Naive thymus-derived CD4-positive, alpha-beta T cell (primary cell): ENCODE measurements at regions not wholly inside any gene's neighbourhood (a gene's known extent, or its start where the extent isn't known, plus 50 kb on each side); places are given as distances from the start of the nearest gene placed in this dataset.
A peak's percentile ranks its signal among the peaks of the same experiment; 100 is the strongest.

Source experiments
- ATAC-seq: fragments of 150-1000 bp; cut with Tn5 transposase; 2 replicates; pipeline ENCODE4 v1.10.0; 2021; ENCODE audit warnings: mild to moderate bottlenecking, moderate library complexity
- CTCF ChIA-PET: fragments of 350-600 bp; sonication (Branson Sonifier 250); formaldehyde crosslinking; loops from one replicate; lab custom pipeline; 2021; ENCODE audit warnings: antibody characterized with exemption; lab: Charles Lee
- POLR2A ChIA-PET: fragments of 350-600 bp; sonication (Branson Sonifier 250); formaldehyde crosslinking; loops from one replicate; lab custom pipeline; 2021; ENCODE audit warnings: antibody characterized with exemption, inconsistent platforms; lab: Charles Lee
- DNase-seq, 9 donors: peaks; one replicate each; pipeline versions ENCODE4 v3.0.0 to v3.0.0-alpha.2; 2020 to 2022; ENCODE audit warnings: mixed read lengths in 1 of 9
- H3K27ac ChIP-seq: one replicate; pipeline ENCODE4 v1.7.0; 2013; ENCODE audit warnings: mild to moderate bottlenecking, low read depth, low read length, moderate library complexity
- H3K27me3 ChIP-seq, 2 donors: one replicate each; pipeline ENCODE4 v1.7.0; 2013; ENCODE audit warnings: low read length in 2 of 2, mild to moderate bottlenecking in 2 of 2, moderate library complexity in 2 of 2; ENCODE audit not compliant: control insufficient read depth in 2 of 2, insufficient read depth in 2 of 2
- H3K36me3 ChIP-seq, 3 experiments: 1 replicate in 2 of 3; 2 replicates in 1 of 3; pipeline ENCODE4 v1.7.0; 2013; ENCODE audit warnings: low read length in 3 of 3, mild to moderate bottlenecking in 3 of 3, moderate library complexity in 1 of 3; ENCODE audit not compliant: insufficient read depth in 3 of 3, control insufficient read depth in 2 of 3
- H3K4me1 ChIP-seq, 2 donors: one replicate each; pipeline ENCODE4 v1.7.0; 2013; ENCODE audit warnings: low read length in 2 of 2, mild to moderate bottlenecking in 2 of 2, moderate library complexity in 1 of 2; ENCODE audit not compliant: control insufficient read depth in 2 of 2, insufficient read depth in 2 of 2
- H3K4me3 ChIP-seq: 2 replicates; pipeline ENCODE4 v1.7.0; 2013; ENCODE audit warnings: mild to moderate bottlenecking, low read length
- H3K9me3 ChIP-seq, 3 experiments: 1 replicate in 2 of 3; 2 replicates in 1 of 3; pipeline ENCODE4 v1.7.0; 2013; ENCODE audit warnings: low read length in 3 of 3; ENCODE audit not compliant: control insufficient read depth in 2 of 3
- H3K27ac Mint-ChIP-seq, 9 donors: one replicate each; pipeline ENCODE4 v1.8.0; 2020 to 2022; ENCODE audit warnings: mixed read lengths in 9 of 9, mild to moderate bottlenecking in 8 of 9, moderate library complexity in 5 of 9, inconsistent platforms in 2 of 9
- H3K27me3 Mint-ChIP-seq, 5 donors: one replicate each; pipeline ENCODE4 v1.8.0; 2021 to 2022; ENCODE audit warnings: mixed read lengths in 5 of 5, mild to moderate bottlenecking in 1 of 5
- H3K36me3 Mint-ChIP-seq, 5 donors: one replicate each; pipeline ENCODE4 v1.8.0; 2020 to 2022; ENCODE audit warnings: mixed read lengths in 5 of 5, mild to moderate bottlenecking in 3 of 5, inconsistent platforms in 1 of 5
- H3K4me1 Mint-ChIP-seq, 7 donors: one replicate each; pipeline ENCODE4 v1.8.0; 2020 to 2022; ENCODE audit warnings: mixed read lengths in 7 of 7, mild to moderate bottlenecking in 3 of 7, inconsistent platforms in 1 of 7
- H3K4me3 Mint-ChIP-seq, 10 donors: one replicate each; pipeline ENCODE4 v1.8.0; 2020 to 2022; ENCODE audit warnings: mild to moderate bottlenecking in 10 of 10, mixed read lengths in 10 of 10, moderate library complexity in 6 of 10, inconsistent platforms in 2 of 10
- H3K9me3 Mint-ChIP-seq, 11 donors: one replicate each; pipeline ENCODE4 v1.8.0; 2020 to 2022; ENCODE audit warnings: mixed read lengths in 11 of 11, mild to moderate bottlenecking in 4 of 11, inconsistent platforms in 1 of 11, moderate library complexity in 1 of 11
- intact Hi-C, 2 donors: fragments of 100-400 bp; cut with micrococcal nuclease; formaldehyde crosslinking; loops; one replicate each; pipeline ENCODE4 v1.15.1; 2023

GRCh38 chr18:76750269-76750668 lies 72.1 kb upstream of the ZNF236 start:
- ChIA-PET CTCF (no interaction called here), POLR2A (no interaction called here)
- Histone ChIP-seq H3K4me1 (no peaks in the 10 kb centered on the region), H3K27ac (no peak overlapping the region), H3K4me3 (no peak overlapping the region), H3K36me3 (no peaks in the 10 kb centered on the region), H3K9me3 (peaks cover 0 to 17% (median 0%) of the 10 kb centered on the region in 3 experiments), H3K27me3 (no peaks in the 10 kb centered on the region)
- Mint-ChIP-seq H3K9me3 (peaks cover 0 to 58% (median 20%) of the 10 kb centered on the region in 11 donors), H3K4me3 (no peak overlapping the region), H3K4me1 (no peaks in the 10 kb centered on the region), H3K27ac (no peak overlapping the region), H3K36me3 (peaks cover 4 to 13% (median 11%) of the 10 kb centered on the region in 5 donors), H3K27me3 (peaks cover 0 to 33% (median 0%) of the 10 kb centered on the region in 5 donors)
- ATAC-seq (no peak), DNase-seq (no peak)
- intact Hi-C loops: no loop called here

- Histone ChIP-seq H3K4me3 (no peak overlapping the region), H3K9me3 (peaks cover 0 to 17% (median 0%) of the 10 kb centered on the region in 3 experiments), H3K27me3 (no peaks in the 10 kb centered on the region), H3K27ac (no peak overlapping the region), H3K36me3 (no peaks in the 10 kb centered on the region), H3K4me1 (no peaks in the 10 kb centered on the region)
- no peaks in the 10 kb centered on the region for H3K4me1 Mint-ChIP-seq
- H3K36me3 Mint-ChIP-seq: peaks cover 6 to 13% (median 11%) of the 10 kb centered on the region in 5 donors
- POLR2A ChIA-PET: interaction anchor here (0.5 kb wide), 1 partner anchor 74 kb away, joined by 3 read pairs; no protein-coding TSS in a partner anchor
- H3K9me3 Mint-ChIP-seq: peaks cover 0 to 54% (median 20%) of the 10 kb centered on the region in 11 donors
- no peak for ATAC-seq
- no peak for DNase-seq
- intact Hi-C loops: no loop called here
- peak overlapping the region in 1 of 10 donors; percentile 58 for H3K4me3 Mint-ChIP-seq
- CTCF ChIA-PET: no interaction called here
- peaks cover 0 to 35% (median 3%) of the 10 kb centered on the region in 5 donors for H3K27me3 Mint-ChIP-seq
- H3K27ac Mint-ChIP-seq: no peak overlapping the region
Observed at GRCh38 chr18:76747676-76748075, 74.7 kb upstream of the ZNF236 start.

GRCh38 chr18:76741346-76741745 lies 81.0 kb upstream of the ZNF236 start:
- Mint-ChIP-seq H3K9me3 (peaks cover 0 to 6% (median 3%) of the 10 kb centered on the region in 11 donors), H3K4me3 (no peak overlapping the region), H3K27ac (no peak overlapping the region), H3K27me3 (peaks cover 0 to 53% (median 6%) of the 10 kb centered on the region in 5 donors), H3K36me3 (peaks cover 0 to 7% (median 0%) of the 10 kb centered on the region in 5 donors), H3K4me1 (peaks cover 0 to 20% (median 0%) of the 10 kb centered on the region in 7 donors)
- H3K27ac ChIP-seq: no peak overlapping the region
- POLR2A ChIA-PET: no interaction called here
- H3K9me3 ChIP-seq: no peaks in the 10 kb centered on the region
- no peaks in the 10 kb centered on the region for H3K4me1 ChIP-seq
- intact Hi-C loops: loop anchor here in 1 of 2 donors (2.0 kb wide), 1 partner anchor 21 kb away; no protein-coding TSS in a partner anchor
- ATAC-seq: no peak
- no peak for DNase-seq
- H3K27me3 ChIP-seq: no peaks in the 10 kb centered on the region
- H3K36me3 ChIP-seq: no peaks in the 10 kb centered on the region
- CTCF ChIA-PET: no interaction called here
- no peak overlapping the region for H3K4me3 ChIP-seq

- Mint-ChIP-seq H3K9me3 (peaks cover 0 to 8% (median 0%) of the 10 kb centered on the region in 11 donors), H3K27me3 (peaks cover 0 to 58% (median 5%) of the 10 kb centered on the region in 5 donors), H3K36me3 (peaks cover 0 to 4% (median 0%) of the 10 kb centered on the region in 5 donors), H3K27ac (no peak overlapping the region), H3K4me3 (no peak overlapping the region), H3K4me1 (peaks cover 0 to 20% (median 2%) of the 10 kb centered on the region in 7 donors)
- DNase-seq (no peak), ATAC-seq (no peak)
- no peak overlapping the region for H3K27ac ChIP-seq
- POLR2A ChIA-PET: no interaction called here
- no peak overlapping the region for H3K4me3 ChIP-seq
- intact Hi-C loops: no loop called here
- no peaks in the 10 kb centered on the region for H3K36me3 ChIP-seq
- no peaks in the 10 kb centered on the region for H3K9me3 ChIP-seq
- H3K4me1 ChIP-seq: no peaks in the 10 kb centered on the region
- H3K27me3 ChIP-seq: no peaks in the 10 kb centered on the region
- CTCF ChIA-PET: interaction anchor here (0.6 kb wide), 1 partner anchor 84 kb away, joined by 4 read pairs; no protein-coding TSS in a partner anchor
Observed at GRCh38 chr18:76736309-76736708, 86.0 kb upstream of the ZNF236 start.

- H3K4me3 ChIP-seq: no peak overlapping the region
- ATAC-seq: no peak
- no peak overlapping the region for H3K4me3 Mint-ChIP-seq
- H3K27me3 ChIP-seq: no peaks in the 10 kb centered on the region
- CTCF ChIA-PET: interaction anchor here (1.0 kb wide), 1 partner anchor 21 kb away, joined by 4 read pairs; no protein-coding TSS in a partner anchor
- H3K9me3 Mint-ChIP-seq: peaks cover 0 to 16% (median 7%) of the 10 kb centered on the region in 11 donors
- H3K4me1 ChIP-seq: no peaks in the 10 kb centered on the region
- H3K9me3 ChIP-seq: no peaks in the 10 kb centered on the region
- no peak for DNase-seq
- peaks cover 2 to 18% (median 10%) of the 10 kb centered on the region in 7 donors for H3K4me1 Mint-ChIP-seq
- H3K27ac Mint-ChIP-seq: no peak overlapping the region
- POLR2A ChIA-PET: no interaction called here
- no peaks in the 10 kb centered on the region for H3K36me3 ChIP-seq
- intact Hi-C loops: no loop called here
- peaks cover 0 to 72% (median 0%) of the 10 kb centered on the region in 5 donors for H3K27me3 Mint-ChIP-seq
- peaks cover 3 to 8% (median 5%) of the 10 kb centered on the region in 5 donors for H3K36me3 Mint-ChIP-seq
- no peak overlapping the region for H3K27ac ChIP-seq
Observed at GRCh38 chr18:76730901-76731300, 91.5 kb upstream of the ZNF236 start.

- no peaks in the 10 kb centered on the region for H3K27me3 ChIP-seq
Observed at GRCh38 chr18:76727589-76727988, 94.8 kb upstream of the ZNF236 start.

More at GRCh38 chr18:76727589-76727988, 94.8 kb upstream of the ZNF236 start:
- no peaks in the 10 kb centered on the region for H3K9me3 ChIP-seq
- H3K36me3 ChIP-seq: no peaks in the 10 kb centered on the region
- peaks cover 0 to 68% (median 0%) of the 10 kb centered on the region in 5 donors for H3K27me3 Mint-ChIP-seq
- peaks cover 10 to 12% of the 10 kb centered on the region in 2 donors for H3K4me1 ChIP-seq
- H3K4me3 Mint-ChIP-seq: no peak overlapping the region
- H3K9me3 Mint-ChIP-seq: peaks cover 0 to 16% (median 8%) of the 10 kb centered on the region in 11 donors
- H3K27ac Mint-ChIP-seq: no peak overlapping the region
- no peak for DNase-seq
- POLR2A ChIA-PET: no interaction called here
- ATAC-seq: no peak
- peaks cover 3 to 9% (median 5%) of the 10 kb centered on the region in 5 donors for H3K36me3 Mint-ChIP-seq
- CTCF ChIA-PET: interaction anchor here (1.1 kb wide), 1 partner anchor 27 kb away, joined by 4 read pairs; no protein-coding TSS in a partner anchor
- intact Hi-C loops: loop anchor here in 1 of 2 donors (10.0 kb wide), 1 partner anchor 377 kb away; no protein-coding TSS in a partner anchor
- no peak overlapping the region for H3K27ac ChIP-seq
- no peak overlapping the region for H3K4me3 ChIP-seq
- peaks cover 8 to 35% (median 27%) of the 10 kb centered on the region in 7 donors for H3K4me1 Mint-ChIP-seq
